K562 (cell line): ENCODE measurements at regions not wholly inside any gene's neighbourhood (a gene's known extent, or its start where the extent isn't known, plus 50 kb on each side); places are given as distances from the start of the nearest gene placed in this dataset.
A peak's percentile ranks its signal among the peaks of the same experiment; 100 is the strongest.
"Not testable (repeated sequence)": the region's sequence is repeated elsewhere in the genome, so short reads cannot be mapped to it uniquely, and the experiment has no call there.

Experiments
- ATAC-seq: fragments of 200-7000 bp; cut with Tn5 transposase; 3 replicates; pipeline ENCODE4 v1.9.1; 2020; ENCODE audit warnings: moderate library complexity
- BruUV-seq: library from RNA; stranded (reverse); fragments of 400-500 nt; replicated peaks from 2 replicates; lab custom pipeline; 2021; lab: Mats Ljungman, UMichigan
- CTCF ChIA-PET: fragments of 300-600 bp; formaldehyde crosslinking; extraction: SDS; loops from one replicate; lab custom pipeline; 2021; ENCODE audit warnings: low intra/inter-chr PET ratio; lab: Yijun Ruan, JAX
- POLR2A ChIA-PET: fragments of 300-600, 350-650 bp; sonication (Branson Sonifier 250); formaldehyde crosslinking; extraction: SDS; loops from one replicate; lab custom pipeline; 2021; ENCODE audit warnings: antibody characterized with exemption, inconsistent platforms; lab: Yijun Ruan, JAX
- DNase-seq, 4 experiments: peaks; one replicate each; pipeline versions ENCODE4 v3.0.0 to v3.0.0-alpha.2; 2011 to 2018; ENCODE audit warnings: low spot score in 3 of 4, mixed read lengths in 3 of 4; ENCODE audit errors: extremely low read depth in 1 of 4
- FAIRE-seq: peaks from 2 replicates; lab custom pipeline; 2011; peaks lifted over from hg19 to GRCh38; lab: Jason Lieb, UNC
- H2AFZ ChIP-seq: 2 replicates; pipeline ENCODE4 v1.6.0; 2011; ENCODE audit warnings: low read depth, low read length, control low read depth, inconsistent platforms
- H3K27ac ChIP-seq: fragments of 200-600 bp; 3 replicates; pipeline ENCODE4 v1.8.0; 2011; ENCODE audit warnings: low read depth, mild to moderate bottlenecking, control low read depth, inconsistent platforms, low read length, moderate library complexity, mixed read lengths; ENCODE audit errors: extremely low read depth
- H3K27me3 ChIP-seq, 2 experiments: fragments of 300-600 bp in 1 of 2; 2 replicates in 1 of 2; 3 replicates in 1 of 2; pipeline versions ENCODE4 v1.6.0 to v1.8.0; 2011; ENCODE audit warnings: inconsistent platforms in 2 of 2, low read length in 2 of 2, mild to moderate bottlenecking in 1 of 2, mixed read lengths in 1 of 2, moderate library complexity in 1 of 2; ENCODE audit not compliant: control insufficient read depth in 2 of 2, insufficient read depth in 2 of 2
- H3K36me3 ChIP-seq: fragments of 300-600 bp; 3 replicates; pipeline ENCODE4 v1.8.0; 2011; ENCODE audit warnings: mild to moderate bottlenecking, low read length, inconsistent platforms; ENCODE audit not compliant: control insufficient read depth, insufficient read depth
- H3K4me1 ChIP-seq, 2 experiments: fragments of 200-600 bp in 1 of 2; replicated peaks in 1 of 2; 2 replicates in 1 of 2; 3 replicates in 1 of 2; pipeline versions ENCODE4 v1.5.1 to v1.8.0; 2011; ENCODE audit warnings: inconsistent platforms in 2 of 2, low read length in 2 of 2, mild to moderate bottlenecking in 1 of 2, mixed read lengths in 1 of 2, moderate library complexity in 1 of 2; ENCODE audit not compliant: control insufficient read depth in 2 of 2, insufficient read depth in 2 of 2
- H3K4me2 ChIP-seq: 2 replicates; pipeline ENCODE4 v1.6.1; 2011; ENCODE audit warnings: low read length, control low read depth, inconsistent platforms, mixed read lengths; ENCODE audit not compliant: insufficient read depth
- H3K4me3 ChIP-seq: fragments of 200-600 bp; sonication (generic), shearing (Covaris generic); 2 replicates; pipeline ENCODE4 v1.5.1; 2016; ENCODE audit warnings: control low read depth, inconsistent platforms
- H3K79me2 ChIP-seq: fragments of 200-600 bp; 3 replicates; pipeline ENCODE4 v1.8.0; 2011; ENCODE audit warnings: low read length, inconsistent platforms; ENCODE audit not compliant: control insufficient read depth, insufficient read depth
- H3K9ac ChIP-seq, 2 experiments: 2 replicates each; pipeline versions ENCODE4 v1.6.0 to v1.6.1; 2011; ENCODE audit warnings: low read depth in 2 of 2, low read length in 2 of 2, control low read depth in 1 of 2, inconsistent platforms in 1 of 2, mild to moderate bottlenecking in 1 of 2, mixed read lengths in 1 of 2; ENCODE audit not compliant: insufficient read depth in 1 of 2
- H3K9me1 ChIP-seq: one replicate; pipeline ENCODE4 v1.6.0; 2011; ENCODE audit warnings: inconsistent platforms, mild to moderate bottlenecking, low read length, moderate library complexity; ENCODE audit not compliant: control insufficient read depth, insufficient read depth
- H3K9me3 ChIP-seq: replicated peaks from 2 replicates; pipeline ENCODE4 v1.5.1; 2011; ENCODE audit warnings: low read depth, low read length, inconsistent platforms; ENCODE audit not compliant: control insufficient read depth, insufficient read depth
- H4K20me1 ChIP-seq: replicated peaks from 2 replicates; pipeline ENCODE4 v1.6.1; 2011; ENCODE audit warnings: low read length, inconsistent platforms, mixed read lengths; ENCODE audit not compliant: control insufficient read depth, insufficient read depth
- ARID1B ChIP-seq: fragments of 450-650 bp; IDR thresholded peaks from 2 replicates; pipeline ENCODE4 v1.6.1; 2016; ENCODE audit warnings: antibody characterized with exemption, mild to moderate bottlenecking, inconsistent platforms
- CBFA2T2 ChIP-seq: fragments of 450-650 bp; conservative IDR thresholded peaks from 2 replicates; pipeline ENCODE4 v1.6.1; 2017; ENCODE audit warnings: mild to moderate bottlenecking
- CBFA2T3 ChIP-seq: fragments of 450-650 bp; IDR thresholded peaks from 2 replicates; pipeline ENCODE4 v1.6.1; 2017
- FOSL1 ChIP-seq: fragments of 200-800 bp; sonication (Bioruptor generic); conservative IDR thresholded peaks from 2 replicates; pipeline ENCODE4 v1.6.1; 2016; ENCODE audit warnings: missing genetic modification characterization, missing compliant biosample characterization
- JUNB ChIP-seq: fragments of 450-650 bp; formaldehyde crosslinking; conservative IDR thresholded peaks from 2 replicates; pipeline ENCODE4 v1.4.0; 2020; ENCODE audit warnings: mild to moderate bottlenecking
- JUND ChIP-seq, 2 experiments: IDR thresholded peaks; 2 replicates in 1 of 2; 3 replicates in 1 of 2; pipeline ENCODE4 v1.6.1; 2011; ENCODE audit warnings: borderline replicate concordance in 2 of 2, low read depth in 2 of 2, low read length in 2 of 2, improper control_type of control experiment in 1 of 2, missing biosample characterization in 1 of 2, missing genetic modification characterization in 1 of 2, missing genetic modification reagents in 1 of 2
- MEIS2 ChIP-seq: fragments of 450-650 bp; IDR thresholded peaks from 2 replicates; pipeline ENCODE4 v1.6.1; 2014; ENCODE audit warnings: mild to moderate bottlenecking; ENCODE audit not compliant: partially characterized antibody
- MTA2 ChIP-seq: fragments of 450-650 bp; IDR thresholded peaks from 2 replicates; pipeline ENCODE4 v1.6.1; 2016; ENCODE audit warnings: low read depth
- TAL1 ChIP-seq: fragments of 450-650 bp; IDR thresholded peaks from 2 replicates; pipeline ENCODE4 v1.6.1; 2016; ENCODE audit warnings: mild to moderate bottlenecking
- WGBS: fragments of 100-300 bp; shearing (Covaris generic); methylation state at CpG from one replicate; pipeline ENCODE4 v1.1.6; 2016; ENCODE audit warnings: low coverage, mixed read lengths; ENCODE audit not compliant: insufficient coverage; ENCODE audit errors: missing lambda C conversion rate; 5-methylcytosine and 5-hydroxymethylcytosine counted together
- in situ Hi-C: fragments of 300-500 bp; cut with MboI; formaldehyde crosslinking; loops from 4 replicates; pipeline ENCODE4 v1.15.0; 2018; ENCODE audit warnings: inconsistent platforms, mixed read lengths
- intact Hi-C: fragments of 100-400 bp; cut with micrococcal nuclease; formaldehyde crosslinking; loops from 2 replicates; pipeline ENCODE4 v1.14.2; 2022
- TF ChIP-seq, protein P1 (sequence below), 2 experiments: IDR thresholded peaks in 1 of 2; conservative IDR thresholded peaks in 1 of 2; 2 replicates each; pipeline ENCODE4 v1.6.1; 2016; ENCODE audit warnings: low read depth in 2 of 2, mild to moderate bottlenecking in 1 of 2, missing compliant biosample characterization in 1 of 2, missing genetic modification characterization in 1 of 2, moderate library complexity in 1 of 2
- TF ChIP-seq, protein P2 (sequence below), 2 experiments: fragments of 450-650 bp in 1 of 2; sonication (generic) in 1 of 2; formaldehyde crosslinking in 1 of 2; IDR thresholded peaks in 1 of 2; conservative IDR thresholded peaks in 1 of 2; 2 replicates each; pipeline versions ENCODE4 v1.6.1 to v1.8.1; 2016 to 2023; ENCODE audit warnings: mild to moderate bottlenecking in 2 of 2, moderate library complexity in 2 of 2, inconsistent platforms in 1 of 2, missing genetic modification reagents in 1 of 2

DNA sequence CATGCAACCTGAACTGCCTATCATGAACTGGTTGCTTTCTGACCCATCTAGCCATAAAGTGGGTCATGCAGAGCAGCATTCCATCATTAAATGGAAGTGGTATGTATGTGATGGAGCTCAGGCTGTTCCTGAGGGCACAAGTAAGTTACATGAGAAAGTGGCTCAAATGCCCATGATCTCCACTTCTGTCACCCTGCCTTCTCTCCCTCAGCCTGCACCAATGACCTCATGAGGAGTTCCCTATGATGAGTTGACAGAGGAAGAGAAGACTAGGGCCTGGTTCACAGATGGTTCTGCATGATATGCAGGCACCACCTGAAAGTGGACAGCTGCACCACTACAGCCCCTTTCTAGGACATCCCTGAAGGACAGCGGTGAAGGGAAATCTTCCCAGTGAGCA, 127.7 kb upstream of the ZC3H12C start:
- H4K20me1 ChIP-seq, H2AFZ ChIP-seq, H3K27me3 ChIP-seq, H3K9ac ChIP-seq, DNase-seq, intact Hi-C loops, POLR2A ChIA-PET, ATAC-seq, H3K79me2 ChIP-seq, H3K27ac ChIP-seq: not testable (repeated sequence)
- WGBS: 13% methylated on average over 1 of the region's 1 CpG
- TF ChIP-seq TAL1 (peak; percentile 35; the same call in 1 of the 2 replicates), MEIS2 (peak; percentile 11), MTA2 (0 out of 2 replicates have a peak, but pooled peaks have one; percentile 22), ARID1B (0 out of 2 replicates have a peak, but pooled peaks have one; percentile 36), CBFA2T2 (peak; percentile 42), CBFA2T3 (peak; percentile 49; the same call in 1 of the 2 replicates)
- TF ChIP-seq, all 486 proteins: peak for 6; not testable (repeated sequence) for 480
- H3K4me1 ChIP-seq, H3K9me3 ChIP-seq, H3K4me3 ChIP-seq, H3K36me3 ChIP-seq, H3K4me2 ChIP-seq, FAIRE-seq, BruUV-seq, CTCF ChIA-PET, H3K9me1 ChIP-seq: not testable (repeated sequence)
- in situ Hi-C loops: loop anchor here (25.0 kb wide), 1 partner anchor 397 kb away; no protein-coding TSS in a partner anchor

DNA sequence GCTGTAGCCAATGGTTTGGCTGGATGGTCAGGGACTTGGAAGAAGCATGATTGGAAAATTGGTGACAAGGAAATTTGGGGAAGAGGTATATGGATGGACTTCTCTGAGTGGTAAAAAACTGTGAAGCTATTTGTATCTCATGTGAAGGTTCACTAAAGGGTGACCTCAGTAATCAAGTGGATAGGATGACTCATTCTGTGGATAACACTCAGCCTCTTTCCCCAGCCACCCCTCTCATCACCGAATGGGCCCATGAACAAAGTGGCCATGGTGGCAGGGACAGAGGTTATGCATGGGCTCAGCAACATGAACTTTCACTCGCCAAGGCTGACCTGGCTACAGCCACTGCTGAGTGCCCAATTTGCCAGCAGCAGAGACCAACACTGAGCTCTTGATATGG, 127.3 kb upstream of the ZC3H12C start:
- H2AFZ ChIP-seq, H3K4me1 ChIP-seq, H3K4me3 ChIP-seq, H3K79me2 ChIP-seq, H3K27me3 ChIP-seq, POLR2A ChIA-PET, H4K20me1 ChIP-seq, ATAC-seq, H3K9ac ChIP-seq, H3K27ac ChIP-seq, H3K9me1 ChIP-seq, FAIRE-seq, CTCF ChIA-PET, BruUV-seq, intact Hi-C loops, H3K36me3 ChIP-seq, H3K9me3 ChIP-seq, H3K4me2 ChIP-seq: not testable (repeated sequence)
- in situ Hi-C loops: loop anchor here (25.0 kb wide), 1 partner anchor 396 kb away; no protein-coding TSS in a partner anchor
- WGBS: 0% methylated on average over 2 of the region's 2 CpGs
- DNase-seq: peak in 1 of 4 experiments; percentile 10
- TF ChIP-seq, protein P1, sequence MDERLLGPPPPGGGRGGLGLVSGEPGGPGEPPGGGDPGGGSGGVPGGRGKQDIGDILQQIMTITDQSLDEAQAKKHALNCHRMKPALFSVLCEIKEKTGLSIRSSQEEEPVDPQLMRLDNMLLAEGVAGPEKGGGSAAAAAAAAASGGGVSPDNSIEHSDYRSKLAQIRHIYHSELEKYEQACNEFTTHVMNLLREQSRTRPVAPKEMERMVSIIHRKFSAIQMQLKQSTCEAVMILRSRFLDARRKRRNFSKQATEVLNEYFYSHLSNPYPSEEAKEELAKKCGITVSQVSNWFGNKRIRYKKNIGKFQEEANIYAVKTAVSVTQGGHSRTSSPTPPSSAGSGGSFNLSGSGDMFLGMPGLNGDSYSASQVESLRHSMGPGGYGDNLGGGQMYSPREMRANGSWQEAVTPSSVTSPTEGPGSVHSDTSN (CRISPR knock-in tag; IDR thresholded peaks at IDR 0.05; ENCODE audit: low read depth): not testable (repeated sequence)
- TF ChIP-seq, protein P1 (tag; conservative IDR thresholded peaks at IDR 0.05; ENCODE audit: low read depth): 0 out of 2 replicates have a peak, but pooled peaks have one; percentile 0
- 0 out of 2 replicates have a peak, but pooled peaks have one; percentile 34 for TF ChIP-seq JUNB
- TF ChIP-seq JUND (IDR thresholded peaks at IDR 0.05; ENCODE audit: borderline replicate concordance, low read depth, low read length): peak; percentile 83
- TF ChIP-seq JUND (tag; IDR thresholded peaks at IDR 0.05; ENCODE audit: borderline replicate concordance, low read depth, low read length): peak; percentile 56; the same call in 1 of the 3 replicates
- TF ChIP-seq, protein P2, sequence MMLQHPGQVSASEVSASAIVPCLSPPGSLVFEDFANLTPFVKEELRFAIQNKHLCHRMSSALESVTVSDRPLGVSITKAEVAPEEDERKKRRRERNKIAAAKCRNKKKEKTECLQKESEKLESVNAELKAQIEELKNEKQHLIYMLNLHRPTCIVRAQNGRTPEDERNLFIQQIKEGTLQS (IDR thresholded peaks at IDR 0.05): peak; percentile 81
- TF ChIP-seq, protein P2 (CRISPR knock-in tag; conservative IDR thresholded peaks at IDR 0.05): not testable (repeated sequence)
- peak; percentile 88 for TF ChIP-seq FOSL1
- TF ChIP-seq, all 486 proteins: peak for 5; not testable (repeated sequence) for 481
